ENCODE measurements at regions not wholly inside any gene's neighbourhood (a gene's known extent, or its start where the extent isn't known, plus 50 kb on each side); places are given as distances from the start of the nearest gene placed in this dataset.
A peak's percentile ranks its signal among the peaks of the same experiment; 100 is the strongest.
"Not testable (repeated sequence)": the region's sequence is repeated elsewhere in the genome, so short reads cannot be mapped to it uniquely, and the experiment has no call there.

DNA sequence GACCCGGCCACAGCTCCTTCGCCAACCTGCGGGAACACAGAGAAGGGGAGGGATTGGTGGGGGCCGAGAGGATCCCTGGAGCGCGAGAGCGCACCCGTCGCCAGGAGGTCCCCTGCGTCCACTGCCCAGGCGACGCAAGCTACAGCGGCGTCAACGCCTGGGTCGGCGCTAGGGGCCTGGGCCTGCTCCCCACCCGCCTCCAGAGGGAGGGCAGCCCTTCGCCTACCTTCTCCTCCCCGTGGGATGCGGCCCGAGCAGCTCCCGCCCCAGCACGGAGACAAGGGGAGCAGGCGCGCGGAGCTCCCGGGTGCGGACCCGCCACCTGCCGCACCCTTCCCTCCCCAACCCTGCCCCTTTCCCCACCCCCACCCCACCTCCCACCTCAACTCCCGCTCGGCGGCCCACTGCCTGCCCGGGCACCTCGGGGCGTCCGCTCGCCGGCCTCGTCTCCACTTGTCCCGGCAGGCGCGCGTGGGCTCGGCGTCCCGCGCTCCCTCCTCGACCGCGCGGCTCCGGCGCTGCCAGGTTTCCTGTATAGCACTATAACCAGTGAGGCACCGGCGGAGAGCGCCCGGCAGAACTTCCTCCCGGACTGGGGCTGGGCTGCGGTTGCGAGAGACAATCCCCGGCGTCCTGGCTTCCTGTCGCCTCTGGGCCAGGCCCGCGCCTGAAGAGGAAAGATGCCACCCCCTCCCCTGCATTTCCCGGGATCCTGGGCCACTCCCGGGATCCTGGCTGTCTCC, 119.1 kb upstream of the SMURF2 start:
- no peaks in the 10 kb centered on the region for H3K9me3 Mint-ChIP-seq
- peak overlapping the region; percentile 75 for H3K27ac Mint-ChIP-seq
- peak overlapping the region; percentile 82 for H3K4me3 Mint-ChIP-seq
- peaks cover 4% of the 10 kb centered on the region for H3K27me3 Mint-ChIP-seq
- POLR2A ChIA-PET, result no interaction called here
- H3K36me3 Mint-ChIP-seq, result peaks cover 8% of the 10 kb centered on the region
- H3K4me1 Mint-ChIP-seq, result peaks cover 24% of the 10 kb centered on the region
- peak; percentile 31 for ATAC-seq (ENCODE audit: low read depth)
- DNase-seq, result peak; percentile 69

DNA sequence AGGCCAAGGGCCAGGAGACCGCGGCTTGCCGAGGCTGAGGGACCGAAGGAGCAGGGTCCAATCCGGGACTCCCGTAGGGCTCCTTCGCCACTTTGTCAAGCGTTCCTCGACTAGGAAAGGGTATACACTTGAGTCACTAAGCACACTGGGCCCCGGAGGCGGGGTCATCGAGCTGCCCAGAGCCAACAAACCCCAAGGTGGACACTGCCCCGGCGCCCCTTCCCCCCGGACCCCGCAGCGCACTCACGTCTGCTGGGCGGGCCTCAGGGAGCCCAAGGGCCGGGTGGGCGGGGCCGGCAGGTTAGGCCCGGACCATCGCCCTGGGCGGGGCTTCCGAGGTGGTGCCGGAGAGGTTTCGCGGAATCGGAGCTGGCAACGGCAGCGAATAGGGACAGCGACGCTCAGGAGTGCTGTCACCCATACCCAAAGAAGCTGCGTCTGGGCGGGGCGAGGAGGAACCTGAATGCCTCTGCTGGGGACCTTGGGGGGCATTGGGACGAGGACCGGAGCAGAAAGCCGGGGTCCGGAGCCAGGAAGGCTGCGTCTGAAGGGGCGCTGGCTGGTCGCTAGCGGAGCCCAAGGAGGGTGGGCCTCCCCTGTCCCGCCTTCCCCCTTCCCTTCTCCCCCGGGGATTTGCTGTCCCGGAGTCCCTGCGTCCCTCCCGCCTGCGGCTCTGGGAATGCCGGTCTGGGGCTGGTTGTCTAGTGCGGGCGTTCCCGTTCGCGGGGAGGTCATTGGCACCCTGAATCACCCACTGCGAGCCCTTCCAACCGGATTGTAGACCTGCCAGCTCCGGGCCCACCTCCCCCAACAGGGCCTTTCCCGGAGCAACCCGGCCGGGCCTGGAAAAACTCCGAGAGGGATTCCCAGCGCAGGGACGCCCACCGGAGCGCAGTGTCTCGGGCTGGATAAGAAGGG, 118.2 kb upstream of the SMURF2 start:
- Mint-ChIP-seq H3K27me3 (peaks cover 4% of the 10 kb centered on the region), H3K9me3 (no peaks in the 10 kb centered on the region), H3K36me3 (peaks cover 6% of the 10 kb centered on the region), H3K27ac (peak overlapping the region; percentile 75), H3K4me1 (peaks cover 25% of the 10 kb centered on the region), H3K4me3 (peak overlapping the region; percentile 82)
- DNase-seq (peak; percentile 85), ATAC-seq (ENCODE audit: low read depth) (peak; percentile 83)
- POLR2A ChIA-PET, result interaction anchor here (0.7 to 0.9 kb wide), 2 partner anchors 9 to 274 kb away, joined by 3 to 4 read pairs; partner anchors contain the start of genes CEP95 and DDX5

DNA sequence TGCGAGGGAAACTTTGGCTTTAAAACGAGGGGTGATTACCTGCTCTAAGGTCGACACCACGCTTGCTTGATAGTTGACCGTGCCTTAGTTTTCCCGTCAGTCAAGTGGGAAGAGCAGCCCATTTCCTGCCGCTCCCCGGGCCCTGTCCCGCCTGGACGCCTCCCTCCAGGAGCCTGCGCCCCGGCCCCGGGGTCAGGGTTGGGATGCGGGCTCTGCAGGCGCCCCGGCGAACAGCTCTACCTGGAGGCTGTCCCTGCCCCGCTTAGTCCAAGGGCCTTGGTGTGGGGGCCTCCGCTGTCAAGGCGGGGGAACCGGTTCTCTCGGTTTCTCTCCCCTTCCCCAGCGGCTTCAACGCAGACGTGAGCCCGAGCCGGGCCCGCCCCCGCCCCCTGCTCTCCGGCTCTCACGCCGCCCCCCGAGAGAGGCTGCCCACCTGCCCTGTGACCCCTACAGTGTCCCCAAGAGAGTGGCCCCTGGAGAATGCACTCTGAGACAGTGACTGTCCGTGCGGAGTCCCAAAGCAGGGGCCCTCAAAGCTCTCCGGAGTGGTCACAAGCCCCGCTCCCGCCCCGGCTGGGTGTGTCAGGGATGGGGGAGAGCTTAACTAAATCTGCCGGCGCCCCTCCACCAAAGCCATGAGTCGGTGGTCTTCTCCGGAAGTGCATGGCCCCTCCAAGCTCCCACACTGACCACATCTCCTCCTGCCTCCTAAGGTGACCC, 117.4 kb upstream of the SMURF2 start:
- peaks cover 28% of the 10 kb centered on the region for H3K4me1 Mint-ChIP-seq
- peak; percentile 44 for DNase-seq
- peak overlapping the region; percentile 6 for H3K27ac Mint-ChIP-seq
- no peaks in the 10 kb centered on the region for H3K9me3 Mint-ChIP-seq
- POLR2A ChIA-PET, result interaction anchor here (0.7 to 0.9 kb wide), 2 partner anchors 10 to 273 kb away, joined by 3 to 4 read pairs; partner anchors contain the start of genes CEP95 and DDX5
- no peak for ATAC-seq (ENCODE audit: low read depth)
- H3K36me3 Mint-ChIP-seq, result peaks cover 6% of the 10 kb centered on the region
- peaks cover 4% of the 10 kb centered on the region for H3K27me3 Mint-ChIP-seq
- H3K4me3 Mint-ChIP-seq, result peak overlapping the region; percentile 71

DNA sequence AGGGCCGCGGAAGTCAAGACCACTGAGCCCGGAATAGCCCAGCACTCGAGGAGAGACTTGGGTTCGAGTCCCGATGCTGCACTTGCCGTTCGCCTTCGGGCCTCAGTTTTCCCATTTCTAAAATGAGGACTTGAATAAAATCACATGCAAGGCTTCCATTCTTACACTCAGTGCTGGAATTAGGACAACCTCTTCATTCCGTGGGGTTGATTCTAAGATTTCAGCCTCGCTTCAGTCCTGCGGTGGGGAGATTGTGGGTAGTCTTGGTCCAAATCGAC, 116.9 kb upstream of the SMURF2 start:
- H3K27me3 Mint-ChIP-seq; POLR2A ChIA-PET; ATAC-seq (ENCODE audit: low read depth); DNase-seq; H3K9me3 Mint-ChIP-seq; H3K36me3 Mint-ChIP-seq; H3K27ac Mint-ChIP-seq: not testable (repeated sequence)
- H3K4me3 Mint-ChIP-seq, result peak overlapping the region; percentile 50
- peaks cover 28% of the 10 kb centered on the region for H3K4me1 Mint-ChIP-seq

GRCh38 chr17:64778240-64779097, 116.4 kb upstream of the SMURF2 start:
- Mint-ChIP-seq H3K4me3 (peak overlapping the region; percentile 50), H3K27ac (no peak overlapping the region), H3K9me3 (no peaks in the 10 kb centered on the region), H3K4me1 (peaks cover 28% of the 10 kb centered on the region), H3K27me3 (peaks cover 4% of the 10 kb centered on the region), H3K36me3 (peaks cover 3% of the 10 kb centered on the region)
- peak; percentile 3 for ATAC-seq (ENCODE audit: low read depth)
- POLR2A ChIA-PET, result no interaction called here
- DNase-seq, result peak; percentile 65

GRCh38 chr17:64777415-64778239, 115.5 kb upstream of the SMURF2 start:
- H3K36me3 Mint-ChIP-seq, result peaks cover 3% of the 10 kb centered on the region
- H3K27me3 Mint-ChIP-seq, result peaks cover 4% of the 10 kb centered on the region
- H3K4me3 Mint-ChIP-seq, result peak overlapping the region; percentile 48
- peak; percentile 29 for DNase-seq
- no peak for ATAC-seq (ENCODE audit: low read depth)
- H3K9me3 Mint-ChIP-seq, result no peaks in the 10 kb centered on the region
- peaks cover 28% of the 10 kb centered on the region for H3K4me1 Mint-ChIP-seq
- H3K27ac Mint-ChIP-seq, result no peak overlapping the region
- POLR2A ChIA-PET, result no interaction called here

DNA sequence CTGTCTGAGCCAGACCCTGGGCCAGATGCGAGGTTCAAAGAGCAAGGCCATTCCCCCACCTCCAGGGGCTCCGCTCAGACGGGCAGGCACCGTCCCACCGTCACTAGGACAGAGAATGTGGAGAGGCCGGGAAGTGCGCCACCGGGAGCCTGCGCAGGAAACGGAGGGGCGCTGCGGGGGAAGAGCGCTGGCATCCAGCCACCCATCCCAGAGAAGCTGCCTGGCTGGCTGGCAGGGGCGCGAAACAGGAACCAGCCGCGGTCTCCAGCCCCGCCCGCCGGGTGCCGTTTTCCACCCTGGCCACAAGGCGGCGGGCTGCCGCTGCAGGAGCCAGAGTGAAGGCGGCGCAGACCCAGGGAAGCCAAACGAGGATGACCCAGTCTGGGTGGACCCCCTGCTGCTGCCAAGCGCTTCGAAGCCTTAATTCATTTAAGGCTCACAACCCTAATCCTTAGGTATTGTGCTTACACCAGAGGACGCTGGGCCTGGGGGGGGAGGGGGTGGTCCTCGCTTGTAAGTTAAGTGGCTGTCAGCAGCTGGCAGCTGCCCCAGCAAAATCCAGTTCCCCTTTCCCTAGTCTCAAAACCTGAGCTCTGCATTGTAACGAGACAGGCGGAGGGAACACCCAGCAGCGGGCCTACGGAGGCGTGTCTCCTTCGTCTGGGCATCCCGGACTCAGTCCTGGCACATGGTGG, 114.8 kb upstream of the SMURF2 start:
- H3K9me3 Mint-ChIP-seq, H3K27ac Mint-ChIP-seq, H3K36me3 Mint-ChIP-seq, POLR2A ChIA-PET, H3K27me3 Mint-ChIP-seq: not testable (repeated sequence)
- ATAC-seq (ENCODE audit: low read depth) (peak; percentile 57), DNase-seq (peak; percentile 89)
- H3K4me3 Mint-ChIP-seq, result peak overlapping the region; percentile 56
- peaks cover 22% of the 10 kb centered on the region for H3K4me1 Mint-ChIP-seq

- DNase-seq (peak; percentile 27), ATAC-seq (ENCODE audit: low read depth) (no peak)
- peaks cover 4% of the 10 kb centered on the region for H3K27me3 Mint-ChIP-seq
- peaks cover 3% of the 10 kb centered on the region for H3K36me3 Mint-ChIP-seq
- H3K4me1 Mint-ChIP-seq, result peaks cover 21% of the 10 kb centered on the region
- H3K9me3 Mint-ChIP-seq, result no peaks in the 10 kb centered on the region
- POLR2A ChIA-PET, result no interaction called here
- no peak overlapping the region for H3K4me3 Mint-ChIP-seq
- H3K27ac Mint-ChIP-seq, result no peak overlapping the region
Measured at GRCh38 chr17:64775701-64776570, 113.8 kb upstream of the SMURF2 start.

DNA sequence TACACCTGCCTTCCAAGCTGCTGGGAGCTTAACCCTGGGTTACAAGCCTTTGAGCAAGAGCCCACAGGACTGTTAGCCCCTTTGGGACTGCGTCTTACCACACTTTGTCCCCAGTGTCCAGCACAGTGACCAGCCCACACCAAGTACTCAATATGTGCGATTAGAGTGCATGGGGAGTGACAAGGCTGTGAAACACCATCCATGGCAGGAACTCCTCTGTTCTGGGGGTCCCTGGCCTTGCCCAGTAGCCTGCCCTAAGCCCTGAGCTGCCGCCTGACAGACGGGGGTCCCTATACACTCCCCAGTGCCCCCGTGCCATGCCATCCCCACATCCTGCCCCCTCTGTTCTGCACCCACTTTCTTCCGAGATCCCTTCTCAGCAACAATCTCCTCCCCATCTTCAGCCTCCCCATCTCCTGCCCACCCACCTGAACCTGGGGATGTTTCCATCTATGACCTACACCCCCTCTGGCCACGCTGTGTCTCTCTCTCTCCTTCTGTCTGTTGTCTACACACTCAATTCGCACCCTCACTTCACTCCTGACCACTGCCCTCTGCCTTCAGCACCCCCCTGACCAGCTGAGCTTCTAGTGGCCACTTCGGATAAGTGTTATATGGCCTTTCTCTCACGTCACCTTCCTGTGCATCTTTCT, 112.9 kb upstream of the SMURF2 start:
- POLR2A ChIA-PET, result interaction anchor here (0.5 kb wide), 1 partner anchor 1531 kb away, joined by 3 read pairs; no protein-coding TSS in a partner anchor
- H3K36me3 Mint-ChIP-seq, result peaks cover 3% of the 10 kb centered on the region
- H3K27ac Mint-ChIP-seq, result peak overlapping the region; percentile 36
- peaks cover 21% of the 10 kb centered on the region for H3K4me1 Mint-ChIP-seq
- ATAC-seq (ENCODE audit: low read depth) (no peak), DNase-seq (no peak)
- H3K4me3 Mint-ChIP-seq, result no peak overlapping the region
- no peaks in the 10 kb centered on the region for H3K9me3 Mint-ChIP-seq
- peaks cover 4% of the 10 kb centered on the region for H3K27me3 Mint-ChIP-seq

DNA sequence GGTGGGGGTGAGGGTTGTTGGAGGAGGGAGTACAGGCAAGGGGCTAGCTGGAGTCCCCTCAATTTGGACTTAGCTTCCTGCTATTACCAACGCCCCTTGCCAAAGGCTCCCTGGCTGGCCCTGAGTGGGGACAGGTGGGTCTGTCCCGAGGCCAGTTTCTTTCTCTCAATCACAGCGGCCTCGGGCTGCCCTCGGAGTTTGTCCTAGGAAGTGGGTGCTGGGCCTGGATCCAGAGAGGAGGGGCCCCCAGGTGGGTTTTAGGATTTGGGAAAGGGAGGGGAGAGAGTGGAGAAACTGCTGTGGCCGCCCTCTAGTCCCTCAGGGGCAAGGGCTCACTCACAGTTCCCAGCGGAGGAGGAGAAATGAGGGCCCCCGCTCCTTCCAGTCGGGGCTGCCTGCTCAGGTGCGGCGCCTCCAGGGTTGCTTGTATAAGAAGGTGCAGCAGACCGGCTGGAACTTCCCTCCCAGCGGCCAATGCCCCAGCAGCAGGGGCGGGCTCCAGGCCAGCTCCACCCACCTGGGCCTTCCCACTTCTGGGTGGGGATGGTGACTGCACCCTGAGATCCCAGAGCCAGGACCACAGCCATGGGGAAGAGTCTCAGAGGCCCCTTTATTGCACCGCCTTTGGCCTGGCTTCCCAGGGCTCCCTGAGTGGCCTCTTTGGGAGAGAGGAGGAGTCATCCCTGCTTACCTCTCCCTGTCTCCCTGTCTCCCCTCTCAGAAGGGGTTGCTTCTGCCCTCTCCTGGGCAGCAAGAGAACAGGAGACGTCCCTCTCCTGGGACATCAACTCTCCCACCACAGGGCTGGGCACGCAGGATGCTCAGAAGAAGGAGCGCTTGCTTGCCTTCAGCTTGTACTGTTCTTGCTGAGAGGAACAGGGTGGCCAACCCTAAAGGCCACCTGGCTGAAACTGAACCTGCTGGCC, 112.0 kb upstream of the SMURF2 start:
- POLR2A ChIA-PET, result no interaction called here
- Mint-ChIP-seq H3K9me3 (no peaks in the 10 kb centered on the region), H3K36me3 (peaks cover 3% of the 10 kb centered on the region), H3K27me3 (peaks cover 4% of the 10 kb centered on the region), H3K4me1 (peaks cover 17% of the 10 kb centered on the region), H3K27ac (no peak overlapping the region), H3K4me3 (no peak overlapping the region)
- no peak for ATAC-seq (ENCODE audit: low read depth)
- DNase-seq, result no peak

Measured in activated naive CD8-positive, alpha-beta T cell treated with anti-CD3 and anti-CD28 coated beads, Interleukin-2, amount 10 ng/mL, durations not matched to agents 7 days and 5 days (primary cell).